Fibroblast of the aortic adventitia (primary cell): ENCODE measurements at regions not wholly inside any gene's neighbourhood (a gene's known extent, or its start where the extent isn't known, plus 50 kb on each side); places are given as distances from the start of the nearest gene placed in this dataset.

ENCODE experiments used
- DNase-seq: peaks from one replicate; pipeline ENCODE4 v3.0.0-alpha.2; 2010; ENCODE audit warnings: low read depth
- H3K4me3 ChIP-seq: 2 replicates; pipeline ENCODE4 v1.5.1; 2011; ENCODE audit warnings: low read depth, mild to moderate bottlenecking, control low read depth, low read length, moderate library complexity
- CTCF ChIP-seq: IDR thresholded peaks from 2 replicates; pipeline ENCODE4 v1.5.1; 2011; ENCODE audit warnings: mild to moderate bottlenecking, low read length, control low read depth, inconsistent platforms; ENCODE audit not compliant: insufficient read depth

DNA sequence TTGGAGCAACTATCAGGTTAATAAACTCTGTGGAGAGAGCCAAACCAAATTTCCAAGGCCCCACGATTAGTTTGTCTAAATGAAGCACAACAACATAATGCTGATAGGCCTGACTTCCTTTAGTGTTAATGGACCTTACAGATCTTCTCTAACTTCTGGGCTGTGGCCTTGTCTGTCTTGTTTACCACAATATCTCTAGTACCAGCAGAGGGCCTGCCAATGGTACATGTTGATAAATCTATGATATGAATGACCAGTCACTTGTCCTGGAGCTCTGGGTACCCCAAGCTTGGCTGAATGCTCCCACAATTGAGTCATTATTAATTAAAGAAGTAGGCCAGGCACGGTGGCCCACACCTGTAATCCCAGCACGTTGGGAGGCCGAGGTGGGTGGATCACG, 78.9 kb upstream of the CISTR start:
- no peak overlapping the region for H3K4me3 ChIP-seq
- no peak for TF ChIP-seq CTCF
- DNase-seq, result no peak

DNA sequence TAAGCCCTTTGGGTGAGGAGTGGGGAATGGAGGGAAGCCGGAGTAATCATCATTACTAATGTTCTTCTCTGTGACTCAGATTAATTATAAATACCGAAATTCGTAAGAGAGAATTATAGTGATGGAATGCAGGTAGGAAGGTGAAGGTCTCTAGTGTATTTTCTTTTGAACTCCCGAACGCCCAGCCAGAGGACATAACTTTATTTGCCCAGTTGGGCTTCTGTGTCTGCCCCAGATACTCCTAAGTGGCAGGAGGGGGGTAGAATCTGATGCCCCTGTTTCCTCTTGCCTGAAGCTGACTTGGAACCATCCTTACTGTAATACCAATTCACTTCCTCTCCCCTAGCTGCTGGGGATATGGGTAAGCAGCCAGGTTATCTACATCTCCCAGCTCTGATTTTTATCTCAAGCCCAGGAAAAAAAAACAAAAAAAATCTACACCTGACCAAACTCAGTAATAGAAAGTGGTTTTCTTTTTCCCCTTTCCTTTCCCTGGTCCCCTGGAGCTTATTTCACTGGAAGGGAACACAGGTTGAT, 84.4 kb upstream of the CISTR start:
- no peak overlapping the region for H3K4me3 ChIP-seq
- no peak for TF ChIP-seq CTCF
- no peak for DNase-seq

DNA sequence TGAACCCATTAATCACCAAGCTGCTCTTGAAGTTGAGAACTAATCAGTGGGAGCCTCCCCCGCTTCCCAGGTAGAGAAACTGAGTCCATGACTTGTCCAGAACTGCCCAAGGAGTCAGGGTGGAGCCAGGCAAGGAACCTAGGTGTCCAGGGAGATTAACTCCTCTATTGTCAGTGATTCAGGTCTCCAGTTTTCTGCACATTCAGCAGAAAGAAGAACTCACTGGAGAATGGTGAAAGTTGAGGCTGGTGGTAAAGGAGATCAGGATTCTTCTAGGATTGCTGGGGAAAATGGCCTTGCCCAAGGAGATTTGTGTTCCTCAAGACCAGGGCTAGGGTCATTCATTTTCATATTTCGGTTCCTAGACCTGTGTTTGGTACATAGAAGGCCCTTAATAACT, 87.2 kb upstream of the CISTR start:
- TF ChIP-seq CTCF, result no peak

DNA sequence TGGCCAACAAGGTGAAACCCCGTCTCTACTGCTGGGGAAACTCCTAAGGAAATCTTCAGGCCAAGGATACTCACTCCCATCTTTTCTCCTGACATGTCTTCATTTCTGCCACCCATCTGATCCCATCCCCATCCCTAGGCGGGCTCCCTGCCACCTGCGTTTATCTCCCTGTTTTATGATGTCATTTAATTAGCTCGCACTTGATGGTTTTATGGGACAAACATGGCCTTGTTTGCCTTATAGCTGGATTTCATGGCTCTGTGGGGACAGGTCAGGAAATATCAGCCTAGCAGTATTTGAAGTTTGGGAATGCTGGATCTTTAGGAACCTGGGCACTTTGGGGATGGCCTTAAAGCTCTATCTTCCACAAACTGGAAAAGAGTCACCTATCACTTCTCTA, 88.5 kb upstream of the CISTR start:
- no peak for TF ChIP-seq CTCF
- H3K4me3 ChIP-seq, result no peak overlapping the region
- no peak for DNase-seq

More for the DNA sequence above, 87.2 kb upstream of the CISTR start:
- no peak overlapping the region for H3K4me3 ChIP-seq
- no peak for DNase-seq

DNA sequence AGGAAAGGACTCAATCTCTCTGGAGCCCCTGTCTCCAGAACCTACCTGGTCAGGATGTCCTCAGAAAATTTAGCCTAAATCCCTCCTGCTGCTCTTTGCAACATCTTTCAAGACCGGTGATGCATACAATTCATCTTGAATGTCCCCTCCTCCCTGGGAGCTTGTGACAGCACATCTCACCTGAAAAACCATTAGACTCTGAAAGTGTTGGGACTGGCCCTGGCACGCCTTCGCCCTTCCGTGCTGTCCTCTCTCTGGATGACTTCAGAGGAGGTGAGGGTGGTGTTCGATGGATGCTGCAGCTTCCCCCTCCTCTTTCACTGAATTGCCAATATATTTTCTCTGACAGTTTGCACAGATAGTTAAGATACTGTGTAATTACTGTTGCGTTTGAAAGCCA, 90.9 kb upstream of the CISTR start:
- H3K4me3 ChIP-seq, result no peak overlapping the region
- DNase-seq, result no peak
- TF ChIP-seq CTCF, result no peak

DNA sequence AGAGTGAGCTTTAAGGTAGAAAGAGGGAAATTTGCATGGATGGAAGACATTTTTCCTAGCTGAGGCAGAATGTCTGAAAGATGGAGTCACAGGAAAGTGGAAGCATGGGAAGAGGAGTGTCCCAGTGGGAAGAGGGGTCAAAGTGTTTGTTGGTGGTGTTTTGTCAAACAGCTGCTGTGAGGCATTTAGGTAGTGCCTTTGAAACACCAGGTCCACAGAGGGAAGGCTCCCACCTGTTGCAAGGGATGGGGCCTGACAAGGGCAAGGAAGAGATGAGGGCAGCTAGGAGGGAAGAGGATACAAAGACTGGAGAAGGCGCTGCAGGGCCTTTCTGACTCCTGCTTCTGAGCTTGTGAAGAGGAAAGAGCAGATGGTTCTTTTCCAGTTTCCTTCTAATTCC, 91.8 kb upstream of the CISTR start:
- no peak overlapping the region for H3K4me3 ChIP-seq
- no peak for TF ChIP-seq CTCF
- no peak for DNase-seq
